ENCODE measurements at regions not wholly inside any gene's neighbourhood (a gene's known extent, or its start where the extent isn't known, plus 50 kb on each side); places are given as distances from the start of the nearest gene placed in this dataset.

DNA sequence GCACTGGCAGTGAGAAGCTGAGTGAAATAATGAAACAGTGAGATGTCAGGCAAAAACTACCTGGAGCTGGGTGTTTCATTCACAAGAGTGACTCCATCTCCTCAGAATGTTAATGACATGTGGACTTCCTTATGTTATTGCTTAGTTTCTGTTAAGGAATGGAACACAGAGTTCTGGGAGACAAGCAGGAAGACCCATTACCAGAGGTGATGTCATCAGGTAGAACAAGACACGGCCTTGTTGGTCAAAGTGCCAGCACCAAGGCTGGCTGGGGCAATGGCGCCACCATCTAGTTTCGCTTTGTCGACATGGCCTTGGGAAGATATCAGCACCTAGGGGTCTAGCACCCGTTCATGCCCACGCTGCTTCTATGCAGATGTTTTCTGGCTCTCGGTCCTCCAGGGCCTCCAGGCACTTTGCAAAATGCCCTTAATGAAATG lies 252.2 kb downstream of the FAM43A start:
- Histone ChIP-seq H3K9me3 (ENCODE audit: low read depth, low read length) (peaks cover under 1% of the 10 kb centered on the region), H3K27me3 (ENCODE audit: insufficient read depth, low read length) (no peaks in the 10 kb centered on the region)
- TF ChIP-seq, protein P1, sequence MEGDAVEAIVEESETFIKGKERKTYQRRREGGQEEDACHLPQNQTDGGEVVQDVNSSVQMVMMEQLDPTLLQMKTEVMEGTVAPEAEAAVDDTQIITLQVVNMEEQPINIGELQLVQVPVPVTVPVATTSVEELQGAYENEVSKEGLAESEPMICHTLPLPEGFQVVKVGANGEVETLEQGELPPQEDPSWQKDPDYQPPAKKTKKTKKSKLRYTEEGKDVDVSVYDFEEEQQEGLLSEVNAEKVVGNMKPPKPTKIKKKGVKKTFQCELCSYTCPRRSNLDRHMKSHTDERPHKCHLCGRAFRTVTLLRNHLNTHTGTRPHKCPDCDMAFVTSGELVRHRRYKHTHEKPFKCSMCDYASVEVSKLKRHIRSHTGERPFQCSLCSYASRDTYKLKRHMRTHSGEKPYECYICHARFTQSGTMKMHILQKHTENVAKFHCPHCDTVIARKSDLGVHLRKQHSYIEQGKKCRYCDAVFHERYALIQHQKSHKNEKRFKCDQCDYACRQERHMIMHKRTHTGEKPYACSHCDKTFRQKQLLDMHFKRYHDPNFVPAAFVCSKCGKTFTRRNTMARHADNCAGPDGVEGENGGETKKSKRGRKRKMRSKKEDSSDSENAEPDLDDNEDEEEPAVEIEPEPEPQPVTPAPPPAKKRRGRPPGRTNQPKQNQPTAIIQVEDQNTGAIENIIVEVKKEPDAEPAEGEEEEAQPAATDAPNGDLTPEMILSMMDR (IDR thresholded peaks at IDR 0.05; ENCODE audit: extremely low read depth, low read depth, low read length) = no peak

DNA sequence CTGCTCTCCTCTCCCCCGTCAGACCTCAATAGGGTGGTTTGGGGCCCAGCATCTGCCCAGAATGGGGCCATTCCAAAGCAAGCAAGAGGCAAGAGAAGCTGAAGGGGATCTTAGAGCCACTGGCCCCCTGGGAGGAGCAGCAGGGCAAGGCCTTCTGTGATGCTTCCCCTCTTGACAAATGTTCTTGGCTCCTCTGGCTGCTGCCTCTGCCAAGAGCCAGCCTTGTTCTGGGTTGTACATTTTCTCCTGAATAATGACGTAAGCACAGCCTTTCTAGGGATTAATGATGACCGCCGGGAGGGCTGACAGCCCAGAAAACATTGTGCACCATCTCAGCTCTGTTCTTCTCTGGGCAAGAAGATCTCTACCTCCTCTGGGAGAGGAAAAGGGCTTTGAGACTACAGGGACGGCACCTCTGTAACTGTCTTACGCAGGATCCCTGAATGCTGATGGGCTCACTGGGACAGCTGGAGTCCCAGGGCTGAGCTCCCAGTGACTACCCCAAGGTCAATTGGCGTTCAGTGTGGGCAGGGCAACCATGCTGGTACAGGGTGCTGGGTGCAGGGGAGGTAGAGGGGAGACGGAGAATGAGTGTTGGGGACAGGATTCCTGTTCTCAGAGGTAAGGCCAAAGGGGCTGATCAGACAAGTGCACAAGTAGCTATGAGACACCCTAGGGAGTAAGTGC lies 253.3 kb downstream of the FAM43A start:
- no peak overlapping the region for H3K4me3 ChIP-seq (ENCODE audit: insufficient read depth, low read length)
- no peaks in the 10 kb centered on the region for H4K20me1 ChIP-seq (ENCODE audit: insufficient read depth, low read length)
- no peak overlapping the region for H2AFZ ChIP-seq (ENCODE audit: low read length)
- H3K79me2 ChIP-seq (ENCODE audit: insufficient read depth, low read length) = no peaks in the 10 kb centered on the region
- peaks cover 6% of the 10 kb centered on the region for H3K9me3 ChIP-seq (ENCODE audit: low read depth, low read length)
- H3K36me3 ChIP-seq (ENCODE audit: insufficient read depth, low read length) = no peaks in the 10 kb centered on the region
- H3K27me3 ChIP-seq (ENCODE audit: insufficient read depth, low read length) = no peaks in the 10 kb centered on the region
- no peak overlapping the region for H3K27ac ChIP-seq (ENCODE audit: low read depth, low read length)
- DNase-seq (ENCODE audit: insufficient read length, low spot score, missing footprints) = no peak
- TF ChIP-seq, protein P1 (IDR thresholded peaks at IDR 0.05; ENCODE audit: extremely low read depth, low read depth, low read length) = no peak
- H3K4me2 ChIP-seq (ENCODE audit: insufficient read depth, low read length) = no peak overlapping the region
- H3K4me1 ChIP-seq (ENCODE audit: insufficient read depth, low read length) = no peaks in the 10 kb centered on the region

More for the DNA sequence above, 252.2 kb downstream of the FAM43A start:
- DNase-seq (ENCODE audit: insufficient read length, low spot score, missing footprints) = peak; percentile 44
- Histone ChIP-seq H3K36me3 (ENCODE audit: insufficient read depth, low read length) (no peaks in the 10 kb centered on the region), H3K4me3 (ENCODE audit: insufficient read depth, low read length) (no peak overlapping the region), H3K4me2 (ENCODE audit: insufficient read depth, low read length) (no peak overlapping the region), H3K4me1 (ENCODE audit: insufficient read depth, low read length) (no peaks in the 10 kb centered on the region), H4K20me1 (ENCODE audit: insufficient read depth, low read length) (no peaks in the 10 kb centered on the region), H2AFZ (ENCODE audit: low read length) (no peak overlapping the region), H3K27ac (ENCODE audit: low read depth, low read length) (no peak overlapping the region), H3K79me2 (ENCODE audit: insufficient read depth, low read length) (no peaks in the 10 kb centered on the region)

DNA sequence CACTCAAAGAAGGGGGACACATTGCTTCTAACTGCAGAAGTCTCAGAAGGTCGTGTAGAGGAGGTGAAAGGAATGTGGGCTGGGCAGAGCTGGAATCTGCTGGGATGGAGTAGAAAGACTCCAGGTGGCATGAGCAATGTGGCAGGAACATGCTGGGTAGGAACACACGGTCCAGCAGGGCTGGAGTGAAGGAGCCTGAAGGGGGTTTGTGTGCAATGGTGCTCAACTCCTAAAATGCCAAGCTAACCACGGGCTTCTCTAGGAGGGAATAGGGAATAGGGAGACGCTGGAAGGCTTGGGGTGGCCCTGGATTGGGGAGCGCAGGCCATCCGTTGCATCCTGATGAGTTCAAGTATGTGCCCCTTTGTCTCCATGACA lies 253.8 kb downstream of the FAM43A start:
- TF ChIP-seq, protein P1 (IDR thresholded peaks at IDR 0.05; ENCODE audit: extremely low read depth, low read depth, low read length) = no peak
- Histone ChIP-seq H4K20me1 (ENCODE audit: insufficient read depth, low read length) (no peaks in the 10 kb centered on the region), H3K4me2 (ENCODE audit: insufficient read depth, low read length) (no peak overlapping the region), H3K4me3 (ENCODE audit: insufficient read depth, low read length) (no peak overlapping the region), H3K27me3 (ENCODE audit: insufficient read depth, low read length) (no peaks in the 10 kb centered on the region), H3K4me1 (ENCODE audit: insufficient read depth, low read length) (no peaks in the 10 kb centered on the region), H3K79me2 (ENCODE audit: insufficient read depth, low read length) (no peaks in the 10 kb centered on the region), H3K27ac (ENCODE audit: low read depth, low read length) (no peak overlapping the region), H2AFZ (ENCODE audit: low read length) (no peak overlapping the region), H3K36me3 (ENCODE audit: insufficient read depth, low read length) (no peaks in the 10 kb centered on the region), H3K9me3 (ENCODE audit: low read depth, low read length) (peaks cover 6% of the 10 kb centered on the region)
- no peak for DNase-seq (ENCODE audit: insufficient read length, low spot score, missing footprints)

DNA sequence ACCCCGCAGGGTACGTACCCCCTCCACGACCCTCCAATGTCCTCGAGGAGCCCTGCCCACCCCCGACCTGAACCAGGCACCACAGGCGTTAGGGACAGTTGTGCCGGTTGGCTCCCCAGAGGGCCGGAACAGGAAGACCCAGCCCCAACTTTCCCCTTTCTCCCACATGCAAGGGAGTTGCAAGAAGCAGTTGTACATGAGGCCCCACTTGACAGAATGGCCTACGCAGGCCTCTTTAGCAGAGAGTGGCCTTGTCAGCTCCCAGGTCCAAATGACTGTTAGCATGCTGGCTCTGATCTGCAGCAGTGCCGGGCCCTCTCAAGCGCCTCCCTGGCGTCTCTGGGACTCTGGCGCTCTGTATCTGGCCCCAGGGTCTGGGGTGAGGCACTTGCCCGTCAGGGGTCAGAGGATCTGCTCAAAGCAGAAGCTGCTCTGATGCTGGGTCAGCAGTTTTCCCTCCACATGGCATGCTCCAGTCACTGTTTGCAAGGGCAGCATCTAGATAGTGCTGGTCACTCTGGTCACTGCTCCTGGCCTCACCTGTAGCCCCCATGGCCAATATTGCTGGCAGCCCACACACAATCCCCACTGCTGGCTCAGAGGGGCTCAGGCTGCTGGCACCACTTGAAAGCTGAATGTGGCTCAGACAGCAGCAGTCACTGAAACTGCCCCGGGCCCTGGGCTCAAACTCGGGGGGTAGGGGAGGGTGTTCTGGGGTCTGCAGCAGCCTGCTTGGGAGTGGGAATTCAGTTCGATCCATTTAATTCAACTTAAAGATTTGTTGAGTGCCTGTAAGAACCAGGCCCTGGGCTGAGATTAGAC lies 254.5 kb downstream of the FAM43A start:
- H3K9me3 ChIP-seq (ENCODE audit: low read depth, low read length) = peaks cover 6% of the 10 kb centered on the region
- no peak overlapping the region for H3K4me3 ChIP-seq (ENCODE audit: insufficient read depth, low read length)
- H2AFZ ChIP-seq (ENCODE audit: low read length) = no peak overlapping the region
- no peaks in the 10 kb centered on the region for H3K36me3 ChIP-seq (ENCODE audit: insufficient read depth, low read length)
- no peaks in the 10 kb centered on the region for H3K79me2 ChIP-seq (ENCODE audit: insufficient read depth, low read length)
- no peaks in the 10 kb centered on the region for H4K20me1 ChIP-seq (ENCODE audit: insufficient read depth, low read length)
- no peak overlapping the region for H3K4me2 ChIP-seq (ENCODE audit: insufficient read depth, low read length)
- H3K27me3 ChIP-seq (ENCODE audit: insufficient read depth, low read length) = no peaks in the 10 kb centered on the region
- TF ChIP-seq, protein P1 (IDR thresholded peaks at IDR 0.05; ENCODE audit: extremely low read depth, low read depth, low read length) = no peak
- DNase-seq (ENCODE audit: insufficient read length, low spot score, missing footprints) = no peak
- H3K4me1 ChIP-seq (ENCODE audit: insufficient read depth, low read length) = no peaks in the 10 kb centered on the region
- H3K27ac ChIP-seq (ENCODE audit: low read depth, low read length) = no peak overlapping the region
